CD14-positive monocyte (primary cell): ENCODE measurements at regions not wholly inside any gene's neighbourhood (a gene's known extent, or its start where the extent isn't known, plus 50 kb on each side); places are given as distances from the start of the nearest gene placed in this dataset.
"Not testable (repeated sequence)": the region's sequence is repeated elsewhere in the genome, so short reads cannot be mapped to it uniquely, and the experiment has no call there.

Experiments
- DNase-seq, 3 donors: peaks; one replicate each; pipeline ENCODE4 v3.0.0-alpha.2; 2011 to 2022
- H2AFZ ChIP-seq: 2 replicates; pipeline ENCODE4 v1.6.0; 2012; ENCODE audit warnings: mild to moderate bottlenecking, low read depth, low read length, inconsistent platforms; ENCODE audit not compliant: insufficient read depth, poor library complexity, severe bottlenecking
- H3K27ac ChIP-seq, 2 donors: 1 replicate in 1 of 2; 2 replicates in 1 of 2; pipeline ENCODE4 v1.5.1; 2012 to 2013; ENCODE audit warnings: low read length in 2 of 2, control low read depth in 1 of 2, inconsistent platforms in 1 of 2, low read depth in 1 of 2, mild to moderate bottlenecking in 1 of 2
- H3K27me3 ChIP-seq, 2 donors: one replicate each; pipeline versions ENCODE4 v1.6.0 to v1.6.1; 2011 to 2013; ENCODE audit warnings: low read length in 2 of 2; ENCODE audit not compliant: control insufficient read depth in 2 of 2, insufficient read depth in 2 of 2
- H3K36me3 ChIP-seq, 2 donors: replicated peaks in 1 of 2; 1 replicate in 1 of 2; 2 replicates in 1 of 2; pipeline versions ENCODE4 v1.5.1 to v1.6.1; 2012 to 2013; ENCODE audit warnings: low read length in 2 of 2, control low read depth in 1 of 2, inconsistent platforms in 1 of 2, mild to moderate bottlenecking in 1 of 2; ENCODE audit not compliant: insufficient read depth in 2 of 2, control insufficient read depth in 1 of 2
- H3K4me1 ChIP-seq, 2 donors: 1 replicate in 1 of 2; 2 replicates in 1 of 2; pipeline versions ENCODE4 v1.5.1 to v1.6.1; 2012 to 2013; ENCODE audit warnings: low read length in 2 of 2, control low read depth in 1 of 2, inconsistent platforms in 1 of 2, mild to moderate bottlenecking in 1 of 2, moderate library complexity in 1 of 2; ENCODE audit not compliant: insufficient read depth in 2 of 2, control insufficient read depth in 1 of 2
- H3K4me2 ChIP-seq: replicated peaks from 2 replicates; pipeline ENCODE3; 2012; ENCODE audit warnings: low read length, moderate library complexity, mild to moderate bottlenecking; ENCODE audit not compliant: poor library complexity, severe bottlenecking; ENCODE audit errors: extremely low read depth
- H3K4me3 ChIP-seq, 3 experiments: fragments of 200-600 bp in 1 of 3; sonication (generic) in 1 of 3; replicated peaks in 1 of 3; 1 replicate in 2 of 3; 2 replicates in 1 of 3; pipeline ENCODE4 v1.5.1; 2011 to 2013; ENCODE audit warnings: low read length in 3 of 3, mild to moderate bottlenecking in 3 of 3, control low read depth in 2 of 3, low read depth in 2 of 3, inconsistent platforms in 1 of 3, moderate library complexity in 1 of 3
- H3K79me2 ChIP-seq: 2 replicates; pipeline ENCODE4 v1.6.0; 2012; ENCODE audit warnings: mild to moderate bottlenecking, control low read depth, inconsistent platforms, low read length, moderate library complexity; ENCODE audit not compliant: insufficient read depth
- H3K9ac ChIP-seq: 2 replicates; pipeline ENCODE4 v1.6.0; 2017; ENCODE audit warnings: low read length, mild to moderate bottlenecking; ENCODE audit not compliant: insufficient read depth, poor library complexity, severe bottlenecking
- H3K9me3 ChIP-seq, 2 donors: replicated peaks in 1 of 2; 1 replicate in 1 of 2; 2 replicates in 1 of 2; pipeline versions ENCODE4 v1.5.1 to v1.6.1; 2012 to 2013; ENCODE audit warnings: low read length in 2 of 2, control low read depth in 1 of 2; ENCODE audit not compliant: control insufficient read depth in 1 of 2, insufficient read depth in 1 of 2
- H4K20me1 ChIP-seq: 2 replicates; pipeline ENCODE4 v1.6.0; 2012; ENCODE audit warnings: mild to moderate bottlenecking, low read length, control low read depth, moderate library complexity; ENCODE audit not compliant: insufficient read depth
- H3K27ac Mint-ChIP-seq, 7 donors: one replicate each; pipeline ENCODE4 v1.8.0; 2020; ENCODE audit warnings: mild to moderate bottlenecking in 7 of 7, mixed read lengths in 7 of 7, moderate library complexity in 6 of 7, inconsistent platforms in 2 of 7
- H3K27me3 Mint-ChIP-seq, 3 donors: one replicate each; pipeline ENCODE4 v1.8.0; 2021 to 2022; ENCODE audit warnings: low read depth in 3 of 3, mild to moderate bottlenecking in 3 of 3, mixed read lengths in 3 of 3, moderate library complexity in 3 of 3, inconsistent platforms in 1 of 3
- H3K36me3 Mint-ChIP-seq, 2 donors: one replicate each; pipeline ENCODE4 v1.8.0; 2020; ENCODE audit warnings: mixed read lengths in 2 of 2, inconsistent platforms in 1 of 2, mild to moderate bottlenecking in 1 of 2
- H3K4me1 Mint-ChIP-seq: one replicate; pipeline ENCODE4 v1.8.0; 2020; ENCODE audit warnings: mild to moderate bottlenecking, mixed read lengths
- H3K4me3 Mint-ChIP-seq, 2 donors: one replicate each; pipeline ENCODE4 v1.8.0; 2020; ENCODE audit warnings: mild to moderate bottlenecking in 2 of 2, mixed read lengths in 2 of 2, moderate library complexity in 1 of 2
- H3K9me3 Mint-ChIP-seq, 7 donors: one replicate each; pipeline ENCODE4 v1.8.0; 2020 to 2022; ENCODE audit warnings: mixed read lengths in 7 of 7, mild to moderate bottlenecking in 6 of 7, moderate library complexity in 6 of 7, inconsistent platforms in 2 of 7
- CTCF ChIP-seq: fragments of 200-600 bp; IDR thresholded peaks from one replicate; pipeline ENCODE4 v1.8.0; 2022; ENCODE audit warnings: antibody characterized with exemption, mild to moderate bottlenecking
- WGBS: methylation state at CpG from one replicate; pipeline ENCODE4 v1.1.5; 2013; ENCODE audit warnings: missing lambda C conversion rate; ENCODE audit not compliant: insufficient coverage; 5-methylcytosine and 5-hydroxymethylcytosine counted together
- intact Hi-C, 2 donors: fragments of 100-400 bp; cut with micrococcal nuclease; formaldehyde crosslinking; loops; one replicate each; pipeline versions ENCODE4 v1.15.0 to v1.15.1; 2023

GRCh38 chr12:125346362-125346761, 281.1 kb downstream of the AACS start:
- Histone ChIP-seq H3K4me2 (no peak overlapping the region), H3K27me3 (peaks cover 0 to 3% of the 10 kb centered on the region in 2 donors), H3K4me3 (no peak overlapping the region), H3K27ac (no peak overlapping the region), H4K20me1 (no peaks in the 10 kb centered on the region), H3K9ac (no peak overlapping the region), H3K4me1 (no peaks in the 10 kb centered on the region), H3K36me3 (no peaks in the 10 kb centered on the region), H3K9me3 (no peaks in the 10 kb centered on the region), H3K79me2 (no peaks in the 10 kb centered on the region), H2AFZ (no peak overlapping the region)
- intact Hi-C loops, result no loop called here
- TF ChIP-seq CTCF, result no peak
- 0% methylated on average over 2 of the region's 4 CpGs for WGBS
- Mint-ChIP-seq H3K4me1 (no peaks in the 10 kb centered on the region), H3K36me3 (no peaks in the 10 kb centered on the region), H3K27ac (no peak overlapping the region), H3K4me3 (no peak overlapping the region), H3K9me3 (no peaks in the 10 kb centered on the region), H3K27me3 (peaks cover 0 to 13% (median 10%) of the 10 kb centered on the region in 3 donors)
- no peak for DNase-seq

- Histone ChIP-seq H4K20me1 (no peaks in the 10 kb centered on the region), H3K27ac (no peak overlapping the region), H3K9ac (no peak overlapping the region), H3K4me2 (no peak overlapping the region), H3K9me3 (peaks cover 0 to 5% of the 10 kb centered on the region in 2 donors), H3K27me3 (peaks cover 0 to 2% of the 10 kb centered on the region in 2 donors), H2AFZ (no peak overlapping the region), H3K4me3 (no peak overlapping the region), H3K79me2 (no peaks in the 10 kb centered on the region), H3K4me1 (no peaks in the 10 kb centered on the region), H3K36me3 (no peaks in the 10 kb centered on the region)
- WGBS, result 88% methylated on average over 2 of the region's 2 CpGs
- no peak for DNase-seq
- Mint-ChIP-seq H3K4me1 (no peaks in the 10 kb centered on the region), H3K9me3 (peaks cover 0 to 4% (median 0%) of the 10 kb centered on the region in 7 donors), H3K27me3 (peaks cover 3 to 11% (median 8%) of the 10 kb centered on the region in 3 donors), H3K4me3 (no peak overlapping the region), H3K27ac (no peak overlapping the region), H3K36me3 (no peaks in the 10 kb centered on the region)
- TF ChIP-seq CTCF, result no peak
- intact Hi-C loops, result no loop called here
Observed at GRCh38 chr12:125351788-125352187, 286.6 kb downstream of the AACS start.

GRCh38 chr12:125353002-125353401, 287.8 kb downstream of the AACS start:
- H3K36me3 Mint-ChIP-seq, H3K27ac Mint-ChIP-seq, H3K27ac ChIP-seq: not testable (repeated sequence)

More at GRCh38 chr12:125353002-125353401, 287.8 kb downstream of the AACS start:
- H2AFZ ChIP-seq, H3K9me3 Mint-ChIP-seq, H3K4me1 Mint-ChIP-seq, H3K9ac ChIP-seq, H3K4me3 Mint-ChIP-seq, H3K36me3 ChIP-seq, H3K27me3 ChIP-seq, intact Hi-C loops, H3K9me3 ChIP-seq, H4K20me1 ChIP-seq, DNase-seq, H3K79me2 ChIP-seq, H3K4me2 ChIP-seq, H3K4me1 ChIP-seq, H3K4me3 ChIP-seq, H3K27me3 Mint-ChIP-seq: not testable (repeated sequence)
